ENCODE measurements at regions not wholly inside any gene's neighbourhood (a gene's known extent, or its start where the extent isn't known, plus 50 kb on each side); places are given as distances from the start of the nearest gene placed in this dataset.

DNA sequence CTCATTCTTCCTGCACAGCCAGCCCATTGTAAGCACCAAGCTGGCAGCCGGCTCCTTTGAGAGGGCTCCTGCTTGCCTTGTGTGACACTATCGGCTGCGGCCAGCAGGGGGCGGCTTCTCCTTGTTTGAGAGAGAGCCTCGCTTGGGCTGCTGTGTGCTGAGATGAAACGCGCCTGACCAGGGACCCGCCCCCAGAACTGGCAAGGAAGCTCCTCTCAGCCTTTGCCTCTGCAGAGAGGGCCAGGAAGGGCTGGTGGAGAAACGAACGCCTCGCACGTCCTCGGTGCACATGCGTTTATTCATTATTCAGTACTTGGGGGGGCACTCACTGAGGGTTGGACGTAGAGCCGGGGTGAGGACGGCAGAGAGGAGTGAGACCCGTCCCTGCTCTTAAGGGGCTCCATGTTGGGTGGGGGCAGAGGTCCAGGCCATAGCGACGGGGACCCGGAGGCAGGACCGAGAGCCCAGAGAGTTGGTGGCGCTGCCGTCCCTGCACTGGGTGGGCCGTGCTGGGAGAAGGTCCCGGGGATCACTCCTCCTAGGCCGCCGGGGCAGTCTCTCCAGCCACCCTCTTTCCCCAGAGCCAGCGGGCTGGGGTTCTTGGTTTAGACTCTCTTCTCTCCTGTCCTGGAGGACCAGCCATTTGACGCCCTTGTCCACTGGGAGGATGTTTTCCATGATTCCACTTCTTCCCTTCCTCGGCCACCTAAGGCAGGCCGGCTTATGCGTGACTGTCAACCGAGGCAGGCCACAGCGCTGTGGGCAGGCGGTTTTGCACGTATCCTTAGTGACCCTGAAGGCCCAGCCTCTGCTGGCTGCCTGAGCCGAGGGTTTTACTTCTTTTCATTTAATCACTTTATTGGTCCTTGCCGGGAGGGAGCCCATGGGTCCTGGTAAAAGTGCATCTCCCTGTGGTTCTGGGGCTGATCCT is 174.5 kb downstream of the KATNAL1 start:
- peaks cover 0 to 3% (median 0%) of the 10 kb centered on the region in 3 donors for H3K9me3 ChIP-seq (ENCODE audit: control extremely low read depth in 1 of 3, control insufficient read depth in 2 of 3, insufficient read depth in 1 of 3, low read length in 2 of 3)
- Mint-ChIP-seq H3K27ac (no peak overlapping the region), H3K4me3 (peak overlapping the region; percentile 69), H3K4me1 (peaks cover 5% of the 10 kb centered on the region), H3K9me3 (ENCODE audit: insufficient read depth) (no peaks in the 10 kb centered on the region), H3K27me3 (peaks cover under 1% of the 10 kb centered on the region)
- no peaks in the 10 kb centered on the region for H3K27me3 ChIP-seq (replicated peaks in 1 of 4; ENCODE audit: control extremely low read depth in 1 of 4, control insufficient read depth in 3 of 4, insufficient read depth in 4 of 4, low read length in 3 of 4)
- intact Hi-C loops (cut with micrococcal nuclease): loop anchor here (1.0 to 10.0 kb wide), 9 partner anchors 18 to 670 kb away; partner anchors contain the start of gene KATNAL1
- no peak overlapping the region for H3K9ac ChIP-seq (ENCODE audit: low read length)
- ChIA-PET POLR2A (interaction anchor here (0.5 to 1.3 kb wide), 4 partner anchors 15 to 530 kb away, joined by 3 to 4 read pairs (median 3); partner anchors contain the start of gene USPL1), CTCF (interaction anchor here (0.5 to 6.3 kb wide), 82 partner anchors 9 to 916 kb away, joined by 3 to 59 read pairs (median 5); partner anchors contain the start of gene USPL1)
- no peak overlapping the region for H3K4me3 ChIP-seq (ENCODE audit: control extremely low read depth in 1 of 5, extremely low read depth in 1 of 5, insufficient read depth in 1 of 5, low read depth in 2 of 5, low read length in 4 of 5)
- peak overlapping the region; percentile 64 for H3K4me2 ChIP-seq (replicated peaks; ENCODE audit: low read depth, low read length, poor library complexity, severe bottlenecking)
- TF ChIP-seq EZH2 (IDR thresholded peaks at IDR 0.05; ENCODE audit: borderline replicate concordance, insufficient read depth, low read depth, low read length, poor library complexity, severe bottlenecking) (no peak), CTCF (IDR thresholded peaks at IDR 0.05) (peak; percentile 97)
- peak; percentile 100 for ATAC-seq (ENCODE audit: low read depth)
- DNase-seq: peak; percentile 91
- peak overlapping the region; percentile 32 for H2AFZ ChIP-seq (ENCODE audit: insufficient read depth, low read depth, low read length, poor library complexity, severe bottlenecking)
- no peaks in the 10 kb centered on the region for H4K20me1 ChIP-seq (ENCODE audit: control insufficient read depth, insufficient read depth, low read length, poor library complexity, severe bottlenecking)
- 58% methylated on average over 39 of the region's 39 CpGs for WGBS (ENCODE audit: insufficient coverage)
- no peak overlapping the region for H3K27ac ChIP-seq (ENCODE audit: low read length in 2 of 2)
- no peaks in the 10 kb centered on the region for H3K36me3 ChIP-seq (replicated peaks in 1 of 2; ENCODE audit: control extremely low read depth in 1 of 2, control insufficient read depth in 1 of 2, extremely low read depth in 1 of 2, insufficient read depth in 2 of 2, low read length in 1 of 2)
- H3K4me1 ChIP-seq (ENCODE audit: control insufficient read depth in 2 of 2, insufficient read depth in 2 of 2, low read length in 2 of 2): peaks cover 4% of the 10 kb centered on the region in 2 donors
- H3K79me2 ChIP-seq (ENCODE audit: control insufficient read depth, insufficient read depth, low read length): no peaks in the 10 kb centered on the region

GRCh38 chr13:30129411-30129810 is 177.9 kb downstream of the KATNAL1 start:
- no peak overlapping the region for H3K4me3 ChIP-seq (ENCODE audit: control extremely low read depth in 1 of 5, extremely low read depth in 1 of 5, insufficient read depth in 1 of 5, low read depth in 2 of 5, low read length in 4 of 5)
- H3K27ac Mint-ChIP-seq: no peak overlapping the region
- TF ChIP-seq CTCF (IDR thresholded peaks at IDR 0.05): no peak
- no peak for TF ChIP-seq EZH2 (IDR thresholded peaks at IDR 0.05; ENCODE audit: borderline replicate concordance, insufficient read depth, low read depth, low read length, poor library complexity, severe bottlenecking)
- POLR2A ChIA-PET: no interaction called here
- no peak overlapping the region for H2AFZ ChIP-seq (ENCODE audit: insufficient read depth, low read depth, low read length, poor library complexity, severe bottlenecking)
- H3K9ac ChIP-seq (ENCODE audit: low read length): no peak overlapping the region
- intact Hi-C loops (cut with micrococcal nuclease): no loop called here
- H3K79me2 ChIP-seq (ENCODE audit: control insufficient read depth, insufficient read depth, low read length): no peaks in the 10 kb centered on the region
- peaks cover 4% of the 10 kb centered on the region in 2 donors for H3K4me1 ChIP-seq (ENCODE audit: control insufficient read depth in 2 of 2, insufficient read depth in 2 of 2, low read length in 2 of 2)
- H3K27me3 Mint-ChIP-seq: no peaks in the 10 kb centered on the region
- H3K27me3 ChIP-seq (replicated peaks in 1 of 4; ENCODE audit: control extremely low read depth in 1 of 4, control insufficient read depth in 3 of 4, insufficient read depth in 4 of 4, low read length in 3 of 4): peaks cover 0 to 3% (median 0%) of the 10 kb centered on the region in 4 experiments
- no peak overlapping the region for H3K4me2 ChIP-seq (replicated peaks; ENCODE audit: low read depth, low read length, poor library complexity, severe bottlenecking)
- H3K27ac ChIP-seq (ENCODE audit: low read length in 2 of 2): no peak overlapping the region
- peaks cover 5% of the 10 kb centered on the region for H3K4me1 Mint-ChIP-seq
- H3K36me3 ChIP-seq (replicated peaks in 1 of 2; ENCODE audit: control extremely low read depth in 1 of 2, control insufficient read depth in 1 of 2, extremely low read depth in 1 of 2, insufficient read depth in 2 of 2, low read length in 1 of 2): no peaks in the 10 kb centered on the region
- DNase-seq (no peak), ATAC-seq (ENCODE audit: low read depth) (no peak)
- peaks cover 0 to 3% (median 0%) of the 10 kb centered on the region in 3 donors for H3K9me3 ChIP-seq (ENCODE audit: control extremely low read depth in 1 of 3, control insufficient read depth in 2 of 3, insufficient read depth in 1 of 3, low read length in 2 of 3)
- no peaks in the 10 kb centered on the region for H4K20me1 ChIP-seq (ENCODE audit: control insufficient read depth, insufficient read depth, low read length, poor library complexity, severe bottlenecking)
- 95% methylated on average over 2 of the region's 2 CpGs for WGBS (ENCODE audit: insufficient coverage)
- CTCF ChIA-PET: interaction anchor here (1.2 to 6.3 kb wide), 4 partner anchors 8 to 673 kb away, joined by 3 to 59 read pairs (median 23); no protein-coding TSS in a partner anchor
- no peaks in the 10 kb centered on the region for H3K9me3 Mint-ChIP-seq (ENCODE audit: insufficient read depth)
- H3K4me3 Mint-ChIP-seq: no peak overlapping the region

Data from B cell (primary cell).